ENCODE measurements at regions not wholly inside any gene's neighbourhood (a gene's known extent, or its start where the extent isn't known, plus 50 kb on each side); places are given as distances from the start of the nearest gene placed in this dataset.

- no peak overlapping the region for H3K9ac ChIP-seq (ENCODE audit: low read depth, low read length)
- H3K36me3 ChIP-seq (ENCODE audit: insufficient read depth, low read length) = no peaks in the 10 kb centered on the region
- WGBS = 100% methylated on average over 1 of the region's 1 CpG
- no peak overlapping the region for H3K4me3 ChIP-seq (ENCODE audit: low read length)
- no peaks in the 10 kb centered on the region for H3K4me1 ChIP-seq (ENCODE audit: insufficient read depth, low read length)
- no peaks in the 10 kb centered on the region for H3K27me3 ChIP-seq (ENCODE audit: insufficient read depth, low read length)
- no peak overlapping the region for H3K27ac ChIP-seq (ENCODE audit: low read depth, low read length)
- H3K9me3 ChIP-seq (ENCODE audit: insufficient read depth, low read depth, low read length) = no peaks in the 10 kb centered on the region
Observed at GRCh38 chr4:54898056-54898562, 227.3 kb downstream of the KDR start.

GRCh38 chr4:54897590-54897989 lies 227.8 kb downstream of the KDR start:
- Histone ChIP-seq H3K36me3 (ENCODE audit: insufficient read depth, low read length) (no peaks in the 10 kb centered on the region), H3K4me1 (ENCODE audit: insufficient read depth, low read length) (no peaks in the 10 kb centered on the region), H3K9ac (ENCODE audit: low read depth, low read length) (no peak overlapping the region), H3K27ac (ENCODE audit: low read depth, low read length) (no peak overlapping the region), H3K4me3 (ENCODE audit: low read length) (no peak overlapping the region), H3K27me3 (ENCODE audit: insufficient read depth, low read length) (no peaks in the 10 kb centered on the region), H3K9me3 (ENCODE audit: insufficient read depth, low read depth, low read length) (no peaks in the 10 kb centered on the region)
- WGBS = 88% methylated on average over 1 of the region's 1 CpG

GRCh38 chr4:54882616-54883015 lies 224.9 kb downstream of the KIT start:
- H3K36me3 ChIP-seq (ENCODE audit: insufficient read depth, low read length) = no peaks in the 10 kb centered on the region
- H3K4me1 ChIP-seq (ENCODE audit: insufficient read depth, low read length) = no peaks in the 10 kb centered on the region
- no peak overlapping the region for H3K27ac ChIP-seq (ENCODE audit: low read depth, low read length)
- WGBS = no CpG with 5 or more reads among the region's 2 CpGs
- no peaks in the 10 kb centered on the region for H3K9me3 ChIP-seq (ENCODE audit: insufficient read depth, low read depth, low read length)
- H3K27me3 ChIP-seq (ENCODE audit: insufficient read depth, low read length) = no peaks in the 10 kb centered on the region
- no peak overlapping the region for H3K4me3 ChIP-seq (ENCODE audit: low read length)
- H3K9ac ChIP-seq (ENCODE audit: low read depth, low read length) = no peak overlapping the region

- H3K4me1 ChIP-seq (ENCODE audit: insufficient read depth, low read length) = no peaks in the 10 kb centered on the region
Observed at GRCh38 chr4:54879576-54879975, 221.8 kb downstream of the KIT start.

GRCh38 chr4:54877006-54877405 lies 219.2 kb downstream of the KIT start:
- Histone ChIP-seq H3K27ac (ENCODE audit: low read depth, low read length) (no peak overlapping the region), H3K9ac (ENCODE audit: low read depth, low read length) (no peak overlapping the region), H3K9me3 (ENCODE audit: insufficient read depth, low read depth, low read length) (no peaks in the 10 kb centered on the region), H3K4me1 (ENCODE audit: insufficient read depth, low read length) (no peaks in the 10 kb centered on the region), H3K36me3 (ENCODE audit: insufficient read depth, low read length) (no peaks in the 10 kb centered on the region), H3K4me3 (ENCODE audit: low read length) (no peak overlapping the region), H3K27me3 (ENCODE audit: insufficient read depth, low read length) (no peaks in the 10 kb centered on the region)
- 94% methylated on average over 2 of the region's 2 CpGs for WGBS

More at GRCh38 chr4:54879576-54879975, 221.8 kb downstream of the KIT start:
- Histone ChIP-seq H3K9ac (ENCODE audit: low read depth, low read length) (no peak overlapping the region), H3K4me3 (ENCODE audit: low read length) (no peak overlapping the region), H3K9me3 (ENCODE audit: insufficient read depth, low read depth, low read length) (no peaks in the 10 kb centered on the region), H3K36me3 (ENCODE audit: insufficient read depth, low read length) (no peaks in the 10 kb centered on the region), H3K27me3 (ENCODE audit: insufficient read depth, low read length) (no peaks in the 10 kb centered on the region), H3K27ac (ENCODE audit: low read depth, low read length) (no peak overlapping the region)

GRCh38 chr4:54872261-54872660 lies 214.5 kb downstream of the KIT start:
- Histone ChIP-seq H3K4me1 (ENCODE audit: insufficient read depth, low read length) (no peaks in the 10 kb centered on the region), H3K9ac (ENCODE audit: low read depth, low read length) (no peak overlapping the region), H3K27ac (ENCODE audit: low read depth, low read length) (no peak overlapping the region), H3K36me3 (ENCODE audit: insufficient read depth, low read length) (no peaks in the 10 kb centered on the region), H3K27me3 (ENCODE audit: insufficient read depth, low read length) (no peaks in the 10 kb centered on the region), H3K4me3 (ENCODE audit: low read length) (no peak overlapping the region), H3K9me3 (ENCODE audit: insufficient read depth, low read depth, low read length) (no peaks in the 10 kb centered on the region)
- WGBS = 86% methylated on average over 3 of the region's 3 CpGs

- H3K9ac ChIP-seq (ENCODE audit: low read depth, low read length) = no peak overlapping the region
- WGBS = 92% methylated on average over 3 of the region's 3 CpGs
- no peaks in the 10 kb centered on the region for H3K9me3 ChIP-seq (ENCODE audit: insufficient read depth, low read depth, low read length)
- H3K4me3 ChIP-seq (ENCODE audit: low read length) = no peak overlapping the region
- no peaks in the 10 kb centered on the region for H3K27me3 ChIP-seq (ENCODE audit: insufficient read depth, low read length)
- H3K36me3 ChIP-seq (ENCODE audit: insufficient read depth, low read length) = no peaks in the 10 kb centered on the region
- H3K4me1 ChIP-seq (ENCODE audit: insufficient read depth, low read length) = no peaks in the 10 kb centered on the region
- no peak overlapping the region for H3K27ac ChIP-seq (ENCODE audit: low read depth, low read length)
Observed at GRCh38 chr4:54863571-54864255, 206.0 kb downstream of the KIT start.

- 91% methylated on average over 2 of the region's 2 CpGs for WGBS
- H3K27ac ChIP-seq (ENCODE audit: low read depth, low read length) = no peak overlapping the region
- no peaks in the 10 kb centered on the region for H3K9me3 ChIP-seq (ENCODE audit: insufficient read depth, low read depth, low read length)
- no peaks in the 10 kb centered on the region for H3K4me1 ChIP-seq (ENCODE audit: insufficient read depth, low read length)
- no peaks in the 10 kb centered on the region for H3K36me3 ChIP-seq (ENCODE audit: insufficient read depth, low read length)
- no peak overlapping the region for H3K9ac ChIP-seq (ENCODE audit: low read depth, low read length)
- H3K4me3 ChIP-seq (ENCODE audit: low read length) = no peak overlapping the region
- H3K27me3 ChIP-seq (ENCODE audit: insufficient read depth, low read length) = no peaks in the 10 kb centered on the region
Observed at GRCh38 chr4:54861201-54861600, 203.4 kb downstream of the KIT start.

- H3K27ac ChIP-seq (ENCODE audit: low read depth, low read length) = no peak overlapping the region
- no peaks in the 10 kb centered on the region for H3K36me3 ChIP-seq (ENCODE audit: insufficient read depth, low read length)
- WGBS = 91% methylated on average over 9 of the region's 9 CpGs
- no peak overlapping the region for H3K9ac ChIP-seq (ENCODE audit: low read depth, low read length)
- no peaks in the 10 kb centered on the region for H3K9me3 ChIP-seq (ENCODE audit: insufficient read depth, low read depth, low read length)
- H3K27me3 ChIP-seq (ENCODE audit: insufficient read depth, low read length) = no peaks in the 10 kb centered on the region
- no peaks in the 10 kb centered on the region for H3K4me1 ChIP-seq (ENCODE audit: insufficient read depth, low read length)
- H3K4me3 ChIP-seq (ENCODE audit: low read length) = no peak overlapping the region
Observed at GRCh38 chr4:54855191-54855854, 197.6 kb downstream of the KIT start.

GRCh38 chr4:54852602-54853001 lies 194.8 kb downstream of the KIT start:
- no peaks in the 10 kb centered on the region for H3K9me3 ChIP-seq (ENCODE audit: insufficient read depth, low read depth, low read length)
- H3K4me1 ChIP-seq (ENCODE audit: insufficient read depth, low read length) = no peaks in the 10 kb centered on the region
- H3K27me3 ChIP-seq (ENCODE audit: insufficient read depth, low read length) = no peaks in the 10 kb centered on the region
- WGBS = 98% methylated on average over 2 of the region's 2 CpGs
- no peak overlapping the region for H3K27ac ChIP-seq (ENCODE audit: low read depth, low read length)
- H3K9ac ChIP-seq (ENCODE audit: low read depth, low read length) = no peak overlapping the region
- H3K36me3 ChIP-seq (ENCODE audit: insufficient read depth, low read length) = no peaks in the 10 kb centered on the region
- no peak overlapping the region for H3K4me3 ChIP-seq (ENCODE audit: low read length)

- H3K4me1 ChIP-seq (ENCODE audit: insufficient read depth, low read length) = no peaks in the 10 kb centered on the region
- H3K36me3 ChIP-seq (ENCODE audit: insufficient read depth, low read length) = no peaks in the 10 kb centered on the region
- no peak overlapping the region for H3K27ac ChIP-seq (ENCODE audit: low read depth, low read length)
- 95% methylated on average over 1 of the region's 1 CpG for WGBS
- no peak overlapping the region for H3K9ac ChIP-seq (ENCODE audit: low read depth, low read length)
- H3K27me3 ChIP-seq (ENCODE audit: insufficient read depth, low read length) = no peaks in the 10 kb centered on the region
- no peaks in the 10 kb centered on the region for H3K9me3 ChIP-seq (ENCODE audit: insufficient read depth, low read depth, low read length)
- no peak overlapping the region for H3K4me3 ChIP-seq (ENCODE audit: low read length)
Observed at GRCh38 chr4:54852054-54852453, 194.3 kb downstream of the KIT start.
